ENCODE measurements at regions not wholly inside any gene's neighbourhood (a gene's known extent, or its start where the extent isn't known, plus 50 kb on each side); places are given as distances from the start of the nearest gene placed in this dataset.

- TF ChIP-seq, protein P1, sequence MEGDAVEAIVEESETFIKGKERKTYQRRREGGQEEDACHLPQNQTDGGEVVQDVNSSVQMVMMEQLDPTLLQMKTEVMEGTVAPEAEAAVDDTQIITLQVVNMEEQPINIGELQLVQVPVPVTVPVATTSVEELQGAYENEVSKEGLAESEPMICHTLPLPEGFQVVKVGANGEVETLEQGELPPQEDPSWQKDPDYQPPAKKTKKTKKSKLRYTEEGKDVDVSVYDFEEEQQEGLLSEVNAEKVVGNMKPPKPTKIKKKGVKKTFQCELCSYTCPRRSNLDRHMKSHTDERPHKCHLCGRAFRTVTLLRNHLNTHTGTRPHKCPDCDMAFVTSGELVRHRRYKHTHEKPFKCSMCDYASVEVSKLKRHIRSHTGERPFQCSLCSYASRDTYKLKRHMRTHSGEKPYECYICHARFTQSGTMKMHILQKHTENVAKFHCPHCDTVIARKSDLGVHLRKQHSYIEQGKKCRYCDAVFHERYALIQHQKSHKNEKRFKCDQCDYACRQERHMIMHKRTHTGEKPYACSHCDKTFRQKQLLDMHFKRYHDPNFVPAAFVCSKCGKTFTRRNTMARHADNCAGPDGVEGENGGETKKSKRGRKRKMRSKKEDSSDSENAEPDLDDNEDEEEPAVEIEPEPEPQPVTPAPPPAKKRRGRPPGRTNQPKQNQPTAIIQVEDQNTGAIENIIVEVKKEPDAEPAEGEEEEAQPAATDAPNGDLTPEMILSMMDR (IDR thresholded peaks at IDR 0.05; ENCODE audit: low read depth, low read length, poor library complexity, severe bottlenecking), result no peak
- TF ChIP-seq EZH2phosphoT487 (IDR thresholded peaks at IDR 0.05; ENCODE audit: borderline replicate concordance, low read length), result no peak
Measured at GRCh38 chr9:108466304-108466703, 389.5 kb downstream of the ACTL7B start.
